BLaER1 treated with 17β-estradiol and CSF1 and Interleukin-3, amounts not matched to agents 10 nM and 100 nM (cell line): ENCODE measurements at regions not wholly inside any gene's neighbourhood (a gene's known extent, or its start where the extent isn't known, plus 50 kb on each side); places are given as distances from the start of the nearest gene placed in this dataset.
"Not testable (repeated sequence)": the region's sequence is repeated elsewhere in the genome, so short reads cannot be mapped to it uniquely, and the experiment has no call there.

Experiments
- H3K27ac ChIP-seq, 11 experiments: shearing (Covaris generic); formaldehyde crosslinking; 2 replicates each; pipeline ENCODE4 v1.8.1; 2022
- H3K27me3 ChIP-seq, 11 experiments: shearing (Covaris generic); formaldehyde crosslinking; 2 replicates each; pipeline ENCODE4 v1.8.1; 2022
- H3K36me3 ChIP-seq, 11 experiments: shearing (Covaris generic); formaldehyde crosslinking; 2 replicates each; pipeline ENCODE4 v1.8.1; 2022
- H3K4me1 ChIP-seq, 10 experiments: shearing (Covaris generic); formaldehyde crosslinking; 2 replicates each; pipeline ENCODE4 v1.8.1; 2022
- H3K4me2 ChIP-seq, 11 experiments: shearing (Covaris generic); formaldehyde crosslinking; 2 replicates each; pipeline ENCODE4 v1.8.1; 2022
- H3K4me3 ChIP-seq, 10 experiments: shearing (Covaris generic); formaldehyde crosslinking; 2 replicates each; pipeline ENCODE4 v1.8.1; 2022
- H3K9ac ChIP-seq, 11 experiments: shearing (Covaris generic); formaldehyde crosslinking; 2 replicates each; pipeline ENCODE4 v1.8.1; 2022
- H3K9me3 ChIP-seq, 11 experiments: shearing (Covaris generic); formaldehyde crosslinking; replicated peaks in 1 of 11; 2 replicates each; pipeline ENCODE4 v1.8.1; 2022
- H4K20me1 ChIP-seq, 11 experiments: shearing (Covaris generic); formaldehyde crosslinking; 2 replicates each; pipeline ENCODE4 v1.8.1; 2022
- Cebpa-rat ChIP-seq, 11 experiments: shearing (Covaris generic); IDR thresholded peaks; 2 replicates each; pipeline ENCODE4 v1.8.1; 2022

- H3K27ac ChIP-seq: no peak overlapping the region
- no peaks in the 10 kb centered on the region for H3K27me3 ChIP-seq
- no peaks in the 10 kb centered on the region for H3K9me3 ChIP-seq
- H3K4me3 ChIP-seq: no peak overlapping the region
- no peaks in the 10 kb centered on the region for H3K36me3 ChIP-seq
- no peaks in the 10 kb centered on the region for H4K20me1 ChIP-seq
- no peak overlapping the region for H3K9ac ChIP-seq
- H3K4me1 ChIP-seq: no peaks in the 10 kb centered on the region
- no peak for TF ChIP-seq Cebpa-rat (IDR thresholded peaks at IDR 0.05)
- H3K4me2 ChIP-seq: no peak overlapping the region
Measured at GRCh38 chr4:42205541-42205940, 53.1 kb upstream of the BEND4 start.

- no peak overlapping the region for H3K4me2 ChIP-seq
Measured at GRCh38 chr4:42216664-42217063, 64.2 kb upstream of the BEND4 start.

DNA sequence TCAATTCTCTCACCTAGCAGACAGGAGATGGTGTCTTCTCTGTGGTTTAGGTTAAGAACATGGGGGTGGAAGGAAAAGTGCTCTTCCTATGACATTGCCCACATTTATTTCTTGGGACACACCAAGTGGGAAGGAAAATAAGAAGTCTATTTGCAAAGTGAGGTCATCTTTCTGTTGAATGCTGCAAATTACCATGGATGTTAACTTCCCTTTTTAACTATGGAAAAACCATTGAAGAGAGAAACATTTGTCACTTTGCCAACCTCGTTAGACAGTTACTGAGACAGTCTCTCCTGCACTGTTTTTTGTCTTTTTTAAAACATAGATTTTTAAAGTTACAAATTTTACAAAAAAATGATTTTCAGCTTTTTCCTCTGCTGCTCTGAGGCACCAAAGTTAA, 72.8 kb upstream of the BEND4 start:
- Histone ChIP-seq H3K4me1 (no peaks in the 10 kb centered on the region), H3K27ac (no peak overlapping the region), H3K4me3 (no peak overlapping the region), H3K36me3 (no peaks in the 10 kb centered on the region), H3K9me3 (no peaks in the 10 kb centered on the region; a peak in 1 of 22 replicates), H3K27me3 (no peaks in the 10 kb centered on the region), H3K4me2 (no peak overlapping the region), H4K20me1 (no peaks in the 10 kb centered on the region), H3K9ac (no peak overlapping the region)
- TF ChIP-seq Cebpa-rat (IDR thresholded peaks at IDR 0.05): no peak

More at GRCh38 chr4:42216664-42217063, 64.2 kb upstream of the BEND4 start:
- Histone ChIP-seq H4K20me1 (no peaks in the 10 kb centered on the region), H3K27me3 (no peaks in the 10 kb centered on the region), H3K27ac (no peak overlapping the region), H3K36me3 (no peaks in the 10 kb centered on the region), H3K4me1 (no peaks in the 10 kb centered on the region), H3K9me3 (no peaks in the 10 kb centered on the region), H3K4me3 (no peak overlapping the region), H3K9ac (no peak overlapping the region)
- TF ChIP-seq Cebpa-rat (IDR thresholded peaks at IDR 0.05): no peak

DNA sequence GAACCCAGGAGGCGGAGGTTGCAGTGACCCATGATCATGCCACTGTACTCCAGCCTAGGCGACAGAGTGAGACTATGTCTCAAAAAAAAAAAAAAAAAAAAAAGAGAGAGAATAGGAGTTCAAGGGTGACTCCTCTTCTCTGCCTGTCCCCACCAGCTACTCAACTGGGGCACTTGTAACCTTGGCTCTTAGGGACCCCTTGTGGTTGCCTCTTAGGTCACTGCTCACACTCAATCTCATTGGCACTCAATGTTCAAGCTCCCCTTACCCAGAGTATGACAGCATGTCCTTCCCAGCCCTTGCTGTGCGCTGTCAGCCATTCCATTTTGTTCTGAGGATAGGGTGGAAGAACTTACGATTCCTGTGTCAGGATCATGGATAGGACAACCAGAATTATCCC, 82.4 kb upstream of the BEND4 start:
- no peak for TF ChIP-seq Cebpa-rat (IDR thresholded peaks at IDR 0.05)
- H3K27ac ChIP-seq: no peak overlapping the region
- no peak overlapping the region for H3K4me2 ChIP-seq
- no peaks in the 10 kb centered on the region for H3K4me1 ChIP-seq
- H3K27me3 ChIP-seq: no peaks in the 10 kb centered on the region
- H3K9ac ChIP-seq: no peak overlapping the region
- no peaks in the 10 kb centered on the region for H4K20me1 ChIP-seq
- no peaks in the 10 kb centered on the region for H3K36me3 ChIP-seq
- H3K4me3 ChIP-seq: no peak overlapping the region
- H3K9me3 ChIP-seq: no peaks in the 10 kb centered on the region

DNA sequence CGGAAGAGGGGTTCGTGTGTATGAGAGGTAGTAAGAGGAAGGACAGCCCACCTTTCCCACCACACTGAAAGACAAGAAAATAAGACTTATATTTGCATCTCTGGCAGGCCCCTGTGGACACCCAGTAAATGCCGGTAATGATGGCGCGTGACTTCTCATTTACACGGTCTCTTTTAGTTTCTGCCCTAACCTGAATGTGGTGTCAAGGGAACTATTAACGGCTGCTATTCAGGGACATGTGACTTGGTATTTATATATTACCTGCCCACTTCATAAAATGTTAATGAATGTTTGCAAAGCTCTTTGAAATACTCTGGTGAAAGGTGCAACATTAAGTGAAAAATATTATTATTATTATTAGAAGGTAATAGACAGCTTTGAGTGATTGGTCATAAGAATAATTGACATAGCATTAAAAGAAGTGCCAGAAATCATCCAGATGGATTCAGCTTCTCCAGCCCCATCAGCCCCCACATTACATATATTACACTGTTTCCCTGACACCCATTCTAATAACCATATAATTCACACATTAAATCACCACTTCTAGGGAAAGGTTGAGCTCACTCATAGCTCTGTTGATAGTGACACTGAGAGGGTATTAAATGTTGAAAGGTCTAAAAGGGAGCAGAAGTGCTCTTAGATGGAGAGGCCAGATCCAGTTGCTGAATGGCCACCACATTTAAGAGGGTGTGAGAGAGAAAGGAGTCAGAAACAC, 83.0 kb upstream of the BEND4 start:
- Histone ChIP-seq H3K4me2 (no peak overlapping the region), H3K27ac (no peak overlapping the region), H4K20me1 (no peaks in the 10 kb centered on the region), H3K9me3 (no peaks in the 10 kb centered on the region), H3K9ac (no peak overlapping the region), H3K27me3 (no peaks in the 10 kb centered on the region), H3K4me1 (no peaks in the 10 kb centered on the region), H3K36me3 (no peaks in the 10 kb centered on the region), H3K4me3 (no peak overlapping the region)
- no peak for TF ChIP-seq Cebpa-rat (IDR thresholded peaks at IDR 0.05)

DNA sequence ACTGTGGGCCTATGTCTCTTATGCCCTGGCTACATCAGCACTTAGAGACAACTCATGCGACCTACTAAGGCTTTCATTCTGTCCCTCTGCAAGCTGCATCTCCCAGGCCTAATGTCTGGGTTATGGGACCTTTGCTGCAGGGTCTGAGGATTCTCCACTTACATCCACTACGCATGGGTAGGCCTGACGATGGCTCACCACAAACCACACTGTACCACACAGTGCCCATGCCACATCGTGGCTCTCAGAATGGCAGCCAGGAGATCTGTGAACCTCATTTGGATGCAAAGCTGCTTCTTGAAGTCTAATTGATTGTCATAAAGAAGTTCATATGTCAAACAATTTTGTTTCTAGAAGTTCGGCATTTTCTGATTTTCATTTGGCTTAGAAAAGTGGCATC, 84.6 kb upstream of the BEND4 start:
- H3K9me3 ChIP-seq: no peaks in the 10 kb centered on the region
- H4K20me1 ChIP-seq: no peaks in the 10 kb centered on the region
- no peak overlapping the region for H3K9ac ChIP-seq
- H3K4me1 ChIP-seq: no peaks in the 10 kb centered on the region
- H3K27me3 ChIP-seq: no peaks in the 10 kb centered on the region
- H3K36me3 ChIP-seq: no peaks in the 10 kb centered on the region
- H3K4me2 ChIP-seq: no peak overlapping the region
- no peak overlapping the region for H3K27ac ChIP-seq
- TF ChIP-seq Cebpa-rat (IDR thresholded peaks at IDR 0.05): no peak
- H3K4me3 ChIP-seq: no peak overlapping the region

DNA sequence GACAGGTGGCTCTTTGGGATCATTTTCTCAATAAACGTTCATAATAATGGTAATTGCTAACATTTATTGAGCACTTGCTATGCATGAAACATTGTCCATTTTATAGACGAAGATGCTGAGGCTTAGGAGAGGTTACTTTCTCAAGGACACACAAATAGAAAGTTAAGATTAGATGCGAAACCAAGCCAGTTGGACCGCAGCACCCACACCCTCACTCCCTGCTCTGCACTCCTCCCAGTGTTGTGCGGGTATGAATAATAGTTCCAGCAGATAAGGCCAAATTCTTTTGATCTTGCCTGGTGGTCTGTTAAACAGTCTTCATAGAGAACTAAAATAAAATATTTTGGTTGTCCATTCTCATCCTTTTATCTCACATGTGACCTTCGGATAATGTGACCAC, 85.0 kb upstream of the BEND4 start:
- TF ChIP-seq Cebpa-rat (IDR thresholded peaks at IDR 0.05): no peak
- no peaks in the 10 kb centered on the region for H3K4me1 ChIP-seq
- H3K4me2 ChIP-seq: no peak overlapping the region
- no peaks in the 10 kb centered on the region for H3K9me3 ChIP-seq
- no peak overlapping the region for H3K27ac ChIP-seq
- H3K27me3 ChIP-seq: no peaks in the 10 kb centered on the region
- H3K4me3 ChIP-seq: no peak overlapping the region
- no peaks in the 10 kb centered on the region for H3K36me3 ChIP-seq
- no peak overlapping the region for H3K9ac ChIP-seq
- no peaks in the 10 kb centered on the region for H4K20me1 ChIP-seq

DNA sequence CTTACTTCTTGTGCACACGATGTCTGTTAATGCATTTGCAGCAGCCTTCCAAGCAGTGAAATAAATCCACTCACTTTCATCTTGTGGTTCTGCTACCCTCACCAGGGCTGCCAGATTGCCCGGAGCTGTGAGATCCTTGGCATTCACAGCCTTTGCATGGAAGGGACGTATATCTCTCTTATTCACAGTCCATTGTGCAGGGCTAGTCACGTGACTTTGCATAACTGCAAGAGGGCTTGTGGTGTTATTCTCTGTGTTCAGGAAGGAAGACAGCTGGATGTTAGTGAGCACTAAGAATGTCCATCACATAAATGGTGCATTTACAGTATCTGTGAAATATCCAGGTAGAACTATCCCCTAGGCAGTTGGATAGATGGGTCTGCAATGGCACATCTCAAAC, 96.5 kb upstream of the BEND4 start:
- H3K9me3 ChIP-seq: peaks cover 0 to 4% (median 0%) of the 10 kb centered on the region in 11 experiments; a peak in 1 of 22 replicates
- no peaks in the 10 kb centered on the region for H3K27me3 ChIP-seq
- no peak overlapping the region for H3K27ac ChIP-seq
- no peak overlapping the region for H3K9ac ChIP-seq
- H3K4me3 ChIP-seq: no peak overlapping the region
- no peaks in the 10 kb centered on the region for H3K36me3 ChIP-seq
- no peak for TF ChIP-seq Cebpa-rat (IDR thresholded peaks at IDR 0.05)
- no peaks in the 10 kb centered on the region for H4K20me1 ChIP-seq
- no peak overlapping the region for H3K4me2 ChIP-seq
- H3K4me1 ChIP-seq: no peaks in the 10 kb centered on the region

- H3K9me3 ChIP-seq: no peaks in the 10 kb centered on the region
- no peaks in the 10 kb centered on the region for H4K20me1 ChIP-seq
- no peak for TF ChIP-seq Cebpa-rat (IDR thresholded peaks at IDR 0.05)
- H3K36me3 ChIP-seq: no peaks in the 10 kb centered on the region
- H3K4me3 ChIP-seq: no peak overlapping the region
- H3K4me2 ChIP-seq: no peak overlapping the region
- H3K27me3 ChIP-seq: no peaks in the 10 kb centered on the region
- H3K27ac ChIP-seq: no peak overlapping the region
- H3K4me1 ChIP-seq: no peaks in the 10 kb centered on the region
- H3K9ac ChIP-seq: no peak overlapping the region
Measured at GRCh38 chr4:42252315-42252714, 99.9 kb upstream of the BEND4 start.

DNA sequence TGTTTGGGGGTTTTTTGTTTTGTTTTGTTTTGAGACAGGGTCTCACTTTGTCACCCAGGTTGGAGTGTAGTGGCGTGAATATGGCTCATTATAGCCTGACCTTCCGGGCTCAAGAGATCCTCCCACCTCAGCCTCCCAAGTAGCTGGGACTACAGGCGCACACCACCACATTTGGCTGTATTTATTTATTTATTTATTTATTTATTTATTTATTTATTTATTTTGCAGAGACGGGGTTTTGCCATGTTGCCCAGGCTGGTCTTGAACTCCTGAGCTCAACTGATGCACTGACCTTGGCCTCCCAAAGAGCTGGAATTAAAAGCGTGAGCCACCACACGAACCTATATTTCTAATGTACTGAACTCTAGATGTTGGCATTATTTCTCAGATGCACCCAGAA, 105.2 kb upstream of the BEND4 start:
- not testable (repeated sequence) for H3K27ac ChIP-seq, H3K36me3 ChIP-seq, H3K27me3 ChIP-seq, H3K9ac ChIP-seq, H3K4me3 ChIP-seq, H4K20me1 ChIP-seq, H3K4me2 ChIP-seq, H3K9me3 ChIP-seq, H3K4me1 ChIP-seq
